Astrocyte (in vitro differentiated cells and primary cell): ENCODE measurements at regions not wholly inside any gene's neighbourhood (a gene's known extent, or its start where the extent isn't known, plus 50 kb on each side); places are given as distances from the start of the nearest gene placed in this dataset.
A peak's percentile ranks its signal among the peaks of the same experiment; 100 is the strongest.
"Not testable (repeated sequence)": the region's sequence is repeated elsewhere in the genome, so short reads cannot be mapped to it uniquely, and the experiment has no call there.

ENCODE experiments used
- DNase-seq: peaks from one replicate; pipeline ENCODE4 v3.0.0-alpha.2; 2010; ENCODE audit warnings: low read depth
- FAIRE-seq: peaks from 2 replicates; lab custom pipeline; 2011; peaks lifted over from hg19 to GRCh38; lab: Jason Lieb, UNC
- H2AFZ ChIP-seq: 2 replicates; pipeline ENCODE4 v1.6.0; 2012; ENCODE audit warnings: low read depth, low read length, inconsistent platforms
- H3K27ac ChIP-seq: 2 replicates; pipeline ENCODE4 v1.5.1; 2011; ENCODE audit warnings: low read depth, low read length, inconsistent platforms
- H3K27me3 ChIP-seq: 2 replicates; pipeline ENCODE4 v1.6.0; 2011; ENCODE audit warnings: low read length, inconsistent platforms; ENCODE audit not compliant: insufficient read depth
- H3K36me3 ChIP-seq: 2 replicates; pipeline ENCODE4 v1.5.1; 2011; ENCODE audit warnings: low read length, inconsistent platforms; ENCODE audit not compliant: insufficient read depth
- H3K4me1 ChIP-seq: 2 replicates; pipeline ENCODE4 v1.5.1; 2011; ENCODE audit warnings: low read length, inconsistent platforms; ENCODE audit not compliant: insufficient read depth
- H3K4me2 ChIP-seq: 2 replicates; pipeline ENCODE4 v1.6.0; 2012; ENCODE audit warnings: low read length, inconsistent platforms
- H3K4me3 ChIP-seq: 2 replicates; pipeline ENCODE4 v1.5.1; 2011; ENCODE audit warnings: low read depth, mild to moderate bottlenecking, low read length, inconsistent platforms; ENCODE audit not compliant: insufficient read depth
- H3K79me2 ChIP-seq: 2 replicates; pipeline ENCODE4 v1.6.0; 2012; ENCODE audit warnings: mild to moderate bottlenecking, low read length, inconsistent platforms; ENCODE audit not compliant: insufficient read depth
- H3K9ac ChIP-seq: 2 replicates; pipeline ENCODE4 v1.6.0; 2012; ENCODE audit warnings: mild to moderate bottlenecking, low read length, inconsistent platforms
- H3K9me3 ChIP-seq: 2 replicates; pipeline ENCODE4 v1.5.1; 2012; ENCODE audit warnings: low read depth, mild to moderate bottlenecking, low read length, inconsistent platforms; ENCODE audit not compliant: insufficient read depth
- H4K20me1 ChIP-seq: 2 replicates; pipeline ENCODE4 v1.6.0; 2012; ENCODE audit warnings: low read length, inconsistent platforms; ENCODE audit not compliant: insufficient read depth
- H3K27ac Mint-ChIP-seq: one replicate; pipeline ENCODE4 v1.8.0; 2021; ENCODE audit warnings: mild to moderate bottlenecking, mixed read lengths; ENCODE audit not compliant: unreplicated experiment
- H3K27me3 Mint-ChIP-seq: one replicate; pipeline ENCODE4 v1.8.0; 2021; ENCODE audit warnings: low read depth, mixed read lengths; ENCODE audit not compliant: unreplicated experiment
- H3K36me3 Mint-ChIP-seq: one replicate; pipeline ENCODE4 v1.8.0; 2021; ENCODE audit warnings: low read depth, mixed read lengths; ENCODE audit not compliant: unreplicated experiment
- H3K4me1 Mint-ChIP-seq: one replicate; pipeline ENCODE4 v1.8.0; 2021; ENCODE audit warnings: low read depth, mixed read lengths; ENCODE audit not compliant: unreplicated experiment
- H3K4me3 Mint-ChIP-seq: one replicate; pipeline ENCODE4 v1.8.0; 2021; ENCODE audit warnings: mild to moderate bottlenecking, moderate library complexity, mixed read lengths; ENCODE audit not compliant: unreplicated experiment
- H3K9me3 Mint-ChIP-seq: one replicate; pipeline ENCODE4 v1.8.0; 2021; ENCODE audit warnings: mild to moderate bottlenecking, mixed read lengths; ENCODE audit not compliant: unreplicated experiment

- not testable (repeated sequence) for H4K20me1 ChIP-seq, H3K4me3 Mint-ChIP-seq, H3K36me3 ChIP-seq, H2AFZ ChIP-seq, H3K27me3 ChIP-seq, H3K9me3 Mint-ChIP-seq, H3K36me3 Mint-ChIP-seq, H3K27me3 Mint-ChIP-seq, H3K9me3 ChIP-seq, DNase-seq, H3K4me3 ChIP-seq, FAIRE-seq
- peak overlapping the region; percentile 80 for H3K9ac ChIP-seq
- peaks cover 17% of the 10 kb centered on the region for H3K4me1 ChIP-seq
- H3K79me2 ChIP-seq = peaks cover 14% of the 10 kb centered on the region
- H3K4me2 ChIP-seq = peak overlapping the region; percentile 73
- Mint-ChIP-seq H3K4me1 (peaks cover 36% of the 10 kb centered on the region), H3K27ac (peak overlapping the region; percentile 81)
- H3K27ac ChIP-seq = peak overlapping the region; percentile 88
These were observed 54.3 kb upstream of the CCN1 start for GRCh38 chr1:85526216-85526615.

DNA sequence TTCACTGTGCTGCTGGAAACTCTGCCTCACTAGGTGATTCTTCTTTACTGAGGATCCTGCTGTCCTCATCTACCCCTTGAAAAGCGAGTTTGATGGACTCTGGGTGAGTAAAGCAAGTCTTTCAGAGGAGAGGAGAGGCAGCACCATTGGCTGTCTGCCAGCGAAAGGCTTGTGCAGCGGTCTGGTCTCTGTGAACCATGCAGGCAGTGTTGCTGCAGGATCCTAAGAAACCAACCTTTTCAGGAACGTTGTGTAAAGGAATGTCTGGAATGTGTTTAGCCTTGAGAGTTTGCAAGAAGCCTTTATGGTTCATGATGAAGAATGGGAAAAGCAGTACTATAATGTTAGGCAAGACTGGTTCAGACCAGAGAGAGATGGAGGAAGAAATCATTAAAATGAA, 53.4 kb upstream of the CCN1 start:
- H4K20me1 ChIP-seq, H3K36me3 ChIP-seq, H3K36me3 Mint-ChIP-seq, H2AFZ ChIP-seq, H3K27me3 ChIP-seq, H3K9me3 Mint-ChIP-seq, H3K27me3 Mint-ChIP-seq, H3K9me3 ChIP-seq, H3K4me3 ChIP-seq: not testable (repeated sequence)
- Histone ChIP-seq H3K79me2 (peaks cover 14% of the 10 kb centered on the region), H3K9ac (peak overlapping the region; percentile 41), H3K4me2 (peak overlapping the region; percentile 63), H3K27ac (peak overlapping the region; percentile 68), H3K4me1 (peaks cover 17% of the 10 kb centered on the region)
- Mint-ChIP-seq H3K4me1 (peaks cover 32% of the 10 kb centered on the region), H3K27ac (peak overlapping the region; percentile 87), H3K4me3 (peak overlapping the region; percentile 45)
- DNase-seq (peak; percentile 92), FAIRE-seq (peak; percentile 82)
